ENCODE measurements at regions not wholly inside any gene's neighbourhood (a gene's known extent, or its start where the extent isn't known, plus 50 kb on each side); places are given as distances from the start of the nearest gene placed in this dataset. TPM values are rescaled to one million over a fixed set of nuclear protein-coding genes. Genes with fewer than 3 reads are reported as not detected.
"Not testable (repeated sequence)": the region's sequence is repeated elsewhere in the genome, so short reads cannot be mapped to it uniquely, and the experiment has no call there.

- DNase-seq = not testable (repeated sequence)
Measured at GRCh38 chrX:21219208-21219607, 155.0 kb upstream of the CNKSR2 start.

DNA sequence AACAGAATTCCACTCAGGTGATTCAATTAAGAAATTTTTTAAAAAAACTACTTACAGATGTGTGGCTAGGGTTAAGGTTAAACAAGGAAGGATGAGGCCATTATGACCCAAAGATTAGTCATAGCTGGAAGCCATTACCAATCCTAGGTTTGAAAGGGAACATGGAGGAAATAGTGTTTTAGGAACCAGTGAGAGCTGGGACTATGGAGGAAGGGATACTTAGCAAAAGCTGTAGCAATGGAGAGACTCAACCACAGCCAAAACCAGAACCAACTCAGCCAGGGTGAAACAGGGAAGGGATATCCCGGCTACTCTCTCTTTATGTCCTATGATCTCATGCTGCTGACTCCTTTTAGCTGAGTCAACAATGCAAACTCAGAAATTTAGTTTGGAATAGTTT, 148.6 kb upstream of the CNKSR2 start:
- no peak for DNase-seq

GRCh38 chrX:21228974-21229373, 145.2 kb upstream of the CNKSR2 start:
- DNase-seq = not testable (repeated sequence)

DNA sequence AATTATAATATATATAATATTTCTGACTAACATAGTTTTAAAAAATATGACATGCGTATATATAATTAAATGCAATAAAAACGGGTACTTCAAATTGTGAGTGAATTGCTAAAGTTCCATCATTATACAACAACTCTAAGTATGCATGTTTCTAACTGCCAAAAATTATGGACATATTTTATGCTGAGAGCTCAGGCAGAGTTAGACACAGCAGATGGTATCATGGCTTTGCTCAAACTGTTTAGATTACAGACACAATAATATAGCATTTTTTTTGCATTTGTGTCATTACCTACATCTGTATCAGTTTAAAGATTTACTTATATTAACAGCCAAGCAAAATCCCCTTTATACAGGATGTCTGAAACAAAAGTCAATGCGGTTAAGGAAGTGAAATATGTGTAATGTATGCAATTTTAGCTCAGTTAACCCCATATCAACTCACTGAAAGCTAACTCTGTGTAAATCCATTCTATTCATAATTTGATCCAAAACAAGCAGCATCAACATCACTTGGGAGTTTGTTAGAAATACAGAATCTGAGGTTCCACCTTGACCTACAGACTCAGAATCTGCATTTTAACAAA, 119.1 kb upstream of the CNKSR2 start:
- peak; percentile 48 for DNase-seq

DNA sequence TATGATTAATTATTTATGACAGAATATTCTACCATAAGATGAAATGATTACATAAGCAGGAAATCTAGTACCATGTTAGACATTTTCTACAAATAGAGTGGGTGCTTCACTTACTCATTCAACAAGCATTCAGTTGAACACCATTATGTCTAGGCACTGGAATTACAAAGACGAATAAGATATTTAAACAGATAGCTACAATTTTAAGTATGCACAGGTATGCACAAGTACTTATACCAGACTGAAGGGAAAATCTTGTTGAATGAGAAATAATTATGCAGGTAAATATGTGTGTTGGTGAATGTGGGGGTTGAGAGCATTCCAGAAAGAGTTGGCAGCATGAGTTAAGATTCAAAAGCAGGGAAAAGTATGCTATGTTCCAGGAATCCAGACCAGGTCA, 107.3 kb upstream of the CNKSR2 start:
- no peak for DNase-seq

- DNase-seq = no peak
Measured at GRCh38 chrX:21276736-21277433, 97.3 kb upstream of the CNKSR2 start.

GRCh38 chrX:21289232-21289631, 85.0 kb upstream of the CNKSR2 start:
- no peak for DNase-seq

- DNase-seq = no peak
Measured at GRCh38 chrX:21295246-21295820, 78.9 kb upstream of the CNKSR2 start.

DNA sequence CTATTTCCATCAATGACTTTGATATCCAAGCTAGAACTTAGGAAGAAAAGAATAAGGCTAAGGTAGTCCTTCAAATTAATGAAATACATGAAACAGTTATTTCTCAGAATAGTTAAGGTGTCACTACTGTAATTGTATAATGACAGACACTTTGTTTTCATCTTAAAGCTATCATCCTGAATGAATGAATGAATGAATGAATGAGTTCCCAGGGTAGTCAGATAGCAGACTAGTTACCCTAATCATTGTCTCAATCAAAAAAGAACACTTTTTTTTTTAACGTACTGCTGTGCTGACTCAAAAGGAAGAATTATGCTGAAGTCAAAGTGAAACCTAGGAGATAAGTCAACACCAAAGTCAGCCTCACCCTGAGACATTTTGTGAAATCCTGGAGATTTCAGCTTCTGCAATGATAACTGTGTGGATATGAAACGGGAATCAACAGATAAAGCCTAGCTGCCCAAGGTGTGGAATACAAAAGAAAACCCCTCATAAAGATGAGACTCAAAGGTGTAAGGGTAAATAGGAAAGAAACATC, 68.3 kb upstream of the CNKSR2 start:
- no peak for DNase-seq

GRCh38 chrX:21319323-21319722, 54.9 kb upstream of the CNKSR2 start:
- no peak for DNase-seq

Small RNA genes lying in the stretch of these regions (small RNA-seq; reads per million reads assigned to genes)
- gene RNU6-133P (ENCODE audit: low replicate concordance) = not detected
